Fibroblast of skin of back (primary cell): ENCODE measurements at regions not wholly inside any gene's neighbourhood (a gene's known extent, or its start where the extent isn't known, plus 50 kb on each side); places are given as distances from the start of the nearest gene placed in this dataset.
"Not testable (repeated sequence)": the region's sequence is repeated elsewhere in the genome, so short reads cannot be mapped to it uniquely, and the experiment has no call there.

Experiments used
- DNase-seq: peaks from one replicate; pipeline ENCODE4 v3.0.0-alpha.2; 2013

GRCh38 chr5:54404568-54404967 lies 50.9 kb upstream of the HSPB3 start:
- DNase-seq = no peak

- DNase-seq = no peak
Measured at GRCh38 chr5:54403885-54404416, 51.5 kb upstream of the HSPB3 start.

- no peak for DNase-seq
Measured at GRCh38 chr5:54403121-54403520, 52.4 kb upstream of the HSPB3 start.

- no peak for DNase-seq
Measured at GRCh38 chr5:54401515-54401914, 54.0 kb upstream of the HSPB3 start.

GRCh38 chr5:54398191-54398590 lies 57.3 kb upstream of the HSPB3 start:
- DNase-seq = no peak

- no peak for DNase-seq
Measured at GRCh38 chr5:54397420-54397819, 58.1 kb upstream of the HSPB3 start.

- DNase-seq = not testable (repeated sequence)
Measured at GRCh38 chr5:54393007-54393406, 62.5 kb upstream of the HSPB3 start.

- no peak for DNase-seq
Measured at GRCh38 chr5:54390539-54391031, 64.9 kb upstream of the HSPB3 start.

GRCh38 chr5:54390015-54390414 lies 65.5 kb upstream of the HSPB3 start:
- DNase-seq = peak; percentile 96

- DNase-seq = not testable (repeated sequence)
Measured at GRCh38 chr5:54389399-54389798, 66.1 kb upstream of the HSPB3 start.

GRCh38 chr5:54388811-54389210 lies 66.7 kb upstream of the HSPB3 start:
- no peak for DNase-seq

GRCh38 chr5:54388409-54388808 lies 67.1 kb upstream of the HSPB3 start:
- no peak for DNase-seq

GRCh38 chr5:54387659-54388232 lies 67.8 kb upstream of the HSPB3 start:
- DNase-seq = peak; percentile 77

GRCh38 chr5:54387031-54387430 lies 68.5 kb upstream of the HSPB3 start:
- DNase-seq = no peak

GRCh38 chr5:54385994-54386393 lies 69.5 kb upstream of the HSPB3 start:
- peak; percentile 36 for DNase-seq

- no peak for DNase-seq
Measured at GRCh38 chr5:54384356-54384933, 71.1 kb upstream of the HSPB3 start.

GRCh38 chr5:54383941-54384340 lies 71.6 kb upstream of the HSPB3 start:
- DNase-seq = no peak

- no peak for DNase-seq
Measured at GRCh38 chr5:54383225-54383901, 72.1 kb upstream of the HSPB3 start.

- not testable (repeated sequence) for DNase-seq
Measured at GRCh38 chr5:54381319-54381718, 70.9 kb upstream of the ARL15 start.

- no peak for DNase-seq
Measured at GRCh38 chr5:54379590-54379989, 69.2 kb upstream of the ARL15 start.

- DNase-seq = no peak
Measured at GRCh38 chr5:54378707-54379106, 68.3 kb upstream of the ARL15 start.

- DNase-seq = not testable (repeated sequence)
Measured at GRCh38 chr5:54377339-54377738, 67.0 kb upstream of the ARL15 start.

- DNase-seq = no peak
Measured at GRCh38 chr5:54370982-54371381, 60.6 kb upstream of the ARL15 start.

- DNase-seq = no peak
Measured at GRCh38 chr5:54367844-54368243, 57.5 kb upstream of the ARL15 start.
